Stimulated activated naive CD8-positive, alpha-beta T cell treated with anti-CD3 and anti-CD28 coated beads, Interleukin-15, Interleukin-2, amounts not matched to agents 100 U/mL and 50 U/mL, for 24 hours (primary cell): ENCODE measurements at regions not wholly inside any gene's neighbourhood (a gene's known extent, or its start where the extent isn't known, plus 50 kb on each side); places are given as distances from the start of the nearest gene placed in this dataset.

Experiments used
- ATAC-seq: fragments of 150-1000 bp; cut with Tn5 transposase; one replicate; pipeline ENCODE4 v1.10.0; 2021
- DNase-seq: peaks from one replicate; pipeline ENCODE4 v3.0.0; 2021

DNA sequence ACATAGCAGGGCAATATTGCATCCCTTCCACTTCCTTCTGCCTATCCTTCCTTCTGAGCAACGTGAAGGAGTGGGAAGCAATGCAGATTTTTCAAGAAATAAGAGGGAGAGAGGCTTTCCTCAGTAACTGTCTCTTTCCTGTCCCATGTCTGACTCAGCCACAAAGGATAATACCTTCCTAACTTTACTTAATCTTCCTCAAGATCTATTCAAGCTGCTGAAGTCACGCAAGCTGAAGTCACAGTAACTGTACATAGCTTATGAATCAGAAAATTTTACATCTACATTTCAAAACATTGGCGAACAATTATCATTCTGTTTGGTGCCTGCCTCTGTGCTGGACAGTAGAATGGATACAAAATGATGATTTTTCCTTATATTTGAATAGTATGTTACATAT lies 86.4 kb upstream of the POU3F2 start:
- DNase-seq, result no peak
- no peak for ATAC-seq

DNA sequence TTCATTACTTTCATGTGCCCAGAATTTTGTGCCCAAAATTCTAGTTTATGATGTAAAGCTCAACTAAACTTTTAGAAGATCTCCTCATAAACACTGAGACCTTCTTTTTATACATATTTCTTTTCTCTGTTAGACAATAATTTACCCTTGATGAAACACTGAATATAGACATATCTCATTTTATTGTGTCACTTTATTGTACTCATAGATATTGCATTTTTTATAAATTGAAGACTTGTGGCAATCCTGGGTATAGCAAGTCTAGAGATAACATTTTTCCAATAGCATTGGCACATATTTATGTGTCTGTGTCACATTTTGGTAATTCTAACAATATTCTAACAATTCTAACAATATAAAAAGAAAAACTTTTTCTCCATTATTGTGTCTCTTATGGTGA lies 74.9 kb upstream of the POU3F2 start:
- DNase-seq, result no peak
- no peak for ATAC-seq

DNA sequence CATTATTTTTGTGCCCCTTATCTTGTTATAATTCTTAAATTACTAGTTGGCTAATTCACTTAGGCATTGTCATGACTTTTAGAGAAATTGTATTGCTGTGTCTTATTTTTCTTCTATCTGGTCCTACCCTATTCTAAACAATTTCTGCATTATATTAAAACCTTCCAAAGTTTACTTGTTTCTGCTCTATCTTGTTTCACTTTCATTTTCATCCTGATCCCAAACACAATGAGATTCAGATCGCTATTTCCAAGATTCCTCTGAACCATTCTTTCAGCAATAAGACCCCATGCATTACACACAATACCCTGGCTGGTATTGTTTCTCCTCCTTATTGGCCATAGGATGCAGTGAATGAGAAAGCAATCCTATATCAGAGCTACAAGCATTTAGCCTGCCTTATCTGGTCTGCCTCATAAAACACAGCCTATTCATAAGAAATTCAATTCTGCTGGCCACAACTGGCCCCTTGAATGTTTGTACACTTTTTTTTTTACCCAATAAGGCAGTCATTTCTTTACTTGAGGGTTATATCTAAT lies 69.9 kb upstream of the POU3F2 start:
- ATAC-seq (no peak), DNase-seq (no peak)

DNA sequence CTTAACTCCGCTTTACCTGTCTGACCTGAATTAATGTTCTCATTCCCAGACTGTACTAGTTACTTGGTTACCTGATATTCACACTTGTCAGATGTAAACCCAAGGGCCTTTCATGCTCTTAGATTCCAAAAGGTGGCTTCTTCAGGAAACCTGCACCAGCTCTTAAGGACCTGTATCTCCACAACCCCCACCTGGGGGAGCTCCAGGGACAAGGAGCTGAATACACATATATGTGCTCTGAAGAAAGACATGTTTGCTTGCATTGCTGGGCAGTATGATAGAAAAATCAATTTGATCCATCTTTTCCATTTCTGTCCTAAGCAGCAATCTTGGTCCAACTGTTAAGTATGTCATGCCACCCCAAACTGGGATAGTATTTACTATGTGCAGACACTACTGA lies 64.8 kb upstream of the POU3F2 start:
- ATAC-seq (no peak), DNase-seq (peak; percentile 8)

DNA sequence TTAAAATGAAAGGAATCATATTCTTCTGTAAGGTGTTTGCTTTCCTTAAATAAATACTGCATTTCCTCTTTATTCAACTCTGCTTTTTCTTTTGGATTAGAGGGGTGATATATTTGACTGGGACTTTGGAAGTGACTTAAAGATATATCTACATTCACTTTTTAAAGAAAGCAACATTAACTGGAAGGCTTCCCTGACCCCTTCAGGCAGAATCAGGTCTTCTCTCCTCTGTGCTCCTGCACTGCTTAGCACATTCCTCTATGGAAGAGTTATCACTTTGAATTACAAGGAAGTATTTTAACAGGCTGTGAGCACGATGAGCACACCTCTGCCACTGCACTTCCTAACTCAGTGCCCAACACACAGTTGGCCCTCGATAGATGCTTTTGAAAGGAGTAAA lies 59.2 kb upstream of the POU3F2 start:
- ATAC-seq, result no peak
- DNase-seq, result no peak

DNA sequence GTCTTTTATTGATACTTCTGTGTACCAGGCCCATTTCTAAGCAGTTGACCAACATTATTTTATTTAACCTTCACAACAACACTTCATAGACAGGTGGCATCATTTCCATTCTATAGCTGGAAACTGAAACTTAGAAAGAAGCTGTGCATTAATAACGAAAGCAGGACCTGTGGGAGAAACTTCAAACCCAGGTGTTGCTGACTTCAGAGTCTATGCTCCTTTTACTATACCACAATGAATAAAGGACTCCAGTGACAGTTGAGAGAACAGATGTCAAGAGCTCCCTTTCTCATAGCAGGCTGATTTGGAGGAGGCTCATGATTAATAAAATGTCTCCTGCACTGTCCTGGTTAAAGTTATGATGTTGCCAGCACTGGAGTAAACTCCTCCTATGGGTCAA lies 56.6 kb upstream of the POU3F2 start:
- ATAC-seq (peak; percentile 46), DNase-seq (no peak)

DNA sequence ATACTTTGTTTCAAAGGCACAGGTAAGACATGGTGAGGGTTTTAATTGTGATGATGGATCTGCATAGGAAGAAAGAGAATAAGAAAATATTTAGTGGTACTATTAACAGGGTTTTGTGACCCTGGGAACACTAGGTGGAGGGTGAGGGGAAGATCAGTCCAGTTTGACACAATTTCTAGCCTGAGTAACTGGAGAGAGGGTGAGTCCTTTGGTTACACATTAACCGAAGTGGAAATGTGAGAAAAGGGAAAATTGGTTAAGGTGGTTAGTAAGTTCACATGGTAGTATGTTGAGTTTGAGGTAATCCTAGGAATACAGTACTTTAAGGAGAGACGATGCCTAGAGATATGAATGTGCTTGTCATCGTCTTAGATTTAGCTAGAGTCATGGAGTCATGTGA lies 54.8 kb upstream of the POU3F2 start:
- no peak for ATAC-seq
- no peak for DNase-seq

DNA sequence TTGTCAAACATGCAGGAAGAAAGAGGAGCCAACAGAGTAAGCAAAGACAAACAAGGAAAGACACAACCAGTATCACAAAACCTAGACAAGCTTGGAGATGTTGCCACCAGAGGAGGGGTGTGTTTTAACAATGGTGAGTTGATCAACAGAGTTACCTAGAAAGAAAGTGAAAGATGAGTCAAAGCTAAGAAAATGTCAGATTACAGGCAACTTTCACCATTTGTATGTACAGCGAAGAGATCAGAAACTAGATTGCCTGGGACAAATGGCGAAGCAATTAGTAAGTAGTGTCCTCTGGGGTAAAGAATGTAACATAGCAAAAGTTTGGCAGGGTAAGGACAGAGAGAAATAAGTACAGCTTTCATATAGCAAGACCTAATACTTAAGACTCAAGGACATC lies 51.6 kb upstream of the POU3F2 start:
- DNase-seq (no peak), ATAC-seq (no peak)

DNA sequence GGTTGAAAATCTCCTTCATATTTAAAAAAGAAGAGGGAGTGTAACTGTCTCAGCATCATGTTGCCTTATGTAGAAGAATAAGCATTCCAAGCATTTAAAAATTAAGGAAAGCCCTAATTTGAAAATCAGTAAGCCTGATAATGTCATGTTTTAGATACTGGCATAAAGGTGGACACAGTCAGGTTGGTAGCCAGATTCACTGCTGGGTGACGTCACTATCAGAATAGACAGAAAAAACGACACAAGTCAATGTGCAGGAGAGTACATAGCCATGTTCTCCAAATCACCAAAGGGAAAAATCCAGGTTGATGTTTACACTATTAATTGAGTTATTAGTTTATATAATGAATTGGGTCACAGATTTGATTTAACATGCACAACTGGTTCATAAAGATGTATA lies 50.8 kb upstream of the POU3F2 start:
- ATAC-seq, result no peak

More for the DNA sequence above, 50.8 kb upstream of the POU3F2 start:
- DNase-seq, result no peak
